ENCODE measurements at regions not wholly inside any gene's neighbourhood (a gene's known extent, or its start where the extent isn't known, plus 50 kb on each side); places are given as distances from the start of the nearest gene placed in this dataset.

DNA sequence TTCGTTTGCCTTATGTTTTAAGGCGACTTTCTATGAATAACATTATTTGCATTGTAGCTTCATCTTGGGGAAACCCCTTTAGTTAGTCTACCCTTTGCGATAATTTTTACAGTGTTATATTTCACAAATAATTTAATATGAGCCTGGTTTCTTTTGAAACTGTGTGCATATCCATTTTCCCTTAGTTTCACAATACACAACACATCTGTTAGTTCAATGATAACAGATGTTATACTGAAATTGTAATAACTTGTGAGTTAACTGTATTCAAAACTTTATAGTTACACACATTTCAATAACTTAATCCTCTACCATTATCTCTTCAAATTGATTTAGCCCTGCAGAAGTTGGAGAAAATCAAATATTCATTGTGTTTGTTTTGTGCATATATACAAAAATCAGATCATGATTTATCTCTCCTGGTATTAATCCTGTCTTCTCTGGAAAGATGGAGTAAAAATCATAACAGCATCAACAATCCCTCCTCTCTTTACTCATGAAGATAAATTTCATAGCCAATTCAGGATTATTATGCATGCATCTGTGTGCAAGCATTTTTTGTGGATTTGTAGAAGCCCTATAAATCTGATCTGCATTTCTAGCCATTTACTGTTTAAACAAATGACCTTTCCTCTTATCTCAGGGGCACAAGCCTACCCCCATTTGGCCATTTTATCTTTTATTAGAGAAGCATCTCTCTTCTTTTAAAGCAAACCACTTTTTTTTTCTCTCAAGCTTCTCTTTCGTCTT, 304.0 kb downstream of the VPS13C start:
- TF ChIP-seq POLR2A (IDR thresholded peaks at IDR 0.05) = no peak
- TF ChIP-seq, protein P1, sequence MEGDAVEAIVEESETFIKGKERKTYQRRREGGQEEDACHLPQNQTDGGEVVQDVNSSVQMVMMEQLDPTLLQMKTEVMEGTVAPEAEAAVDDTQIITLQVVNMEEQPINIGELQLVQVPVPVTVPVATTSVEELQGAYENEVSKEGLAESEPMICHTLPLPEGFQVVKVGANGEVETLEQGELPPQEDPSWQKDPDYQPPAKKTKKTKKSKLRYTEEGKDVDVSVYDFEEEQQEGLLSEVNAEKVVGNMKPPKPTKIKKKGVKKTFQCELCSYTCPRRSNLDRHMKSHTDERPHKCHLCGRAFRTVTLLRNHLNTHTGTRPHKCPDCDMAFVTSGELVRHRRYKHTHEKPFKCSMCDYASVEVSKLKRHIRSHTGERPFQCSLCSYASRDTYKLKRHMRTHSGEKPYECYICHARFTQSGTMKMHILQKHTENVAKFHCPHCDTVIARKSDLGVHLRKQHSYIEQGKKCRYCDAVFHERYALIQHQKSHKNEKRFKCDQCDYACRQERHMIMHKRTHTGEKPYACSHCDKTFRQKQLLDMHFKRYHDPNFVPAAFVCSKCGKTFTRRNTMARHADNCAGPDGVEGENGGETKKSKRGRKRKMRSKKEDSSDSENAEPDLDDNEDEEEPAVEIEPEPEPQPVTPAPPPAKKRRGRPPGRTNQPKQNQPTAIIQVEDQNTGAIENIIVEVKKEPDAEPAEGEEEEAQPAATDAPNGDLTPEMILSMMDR (IDR thresholded peaks at IDR 0.05) = no peak

Measured in tibial nerve (tissue), 3 donors.